ENCODE measurements at regions not wholly inside any gene's neighbourhood (a gene's known extent, or its start where the extent isn't known, plus 50 kb on each side); places are given as distances from the start of the nearest gene placed in this dataset.

DNA sequence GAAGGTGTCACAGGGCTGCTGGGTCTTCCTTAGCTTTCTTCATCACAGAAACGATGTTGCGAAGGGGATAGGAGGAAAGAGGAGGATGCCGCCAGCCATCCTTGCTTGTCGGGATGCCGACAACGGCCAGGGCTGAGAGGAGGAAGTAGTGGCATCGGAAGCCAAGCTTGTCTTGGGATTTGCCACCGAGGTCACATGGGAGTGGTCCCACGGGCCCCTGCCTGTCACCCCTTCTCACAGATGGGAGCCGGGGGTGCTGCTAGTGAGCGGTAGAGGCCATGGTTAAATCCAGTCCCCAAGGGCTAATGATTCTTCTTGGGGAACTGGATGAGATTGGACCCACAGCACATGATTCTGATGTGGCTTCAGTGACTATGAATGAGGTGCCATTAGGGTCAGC lies 1375.8 kb downstream of the BRD1 start:
- no peak for DNase-seq

- DNase-seq: no peak
Observed at GRCh38 chr22:48450188-48450825, 1377.4 kb downstream of the BRD1 start.

GRCh38 chr22:48449466-48450187 lies 1378.0 kb downstream of the BRD1 start:
- DNase-seq: no peak

- no peak for DNase-seq
Observed at GRCh38 chr22:48448821-48449220, 1378.9 kb downstream of the BRD1 start.

DNA sequence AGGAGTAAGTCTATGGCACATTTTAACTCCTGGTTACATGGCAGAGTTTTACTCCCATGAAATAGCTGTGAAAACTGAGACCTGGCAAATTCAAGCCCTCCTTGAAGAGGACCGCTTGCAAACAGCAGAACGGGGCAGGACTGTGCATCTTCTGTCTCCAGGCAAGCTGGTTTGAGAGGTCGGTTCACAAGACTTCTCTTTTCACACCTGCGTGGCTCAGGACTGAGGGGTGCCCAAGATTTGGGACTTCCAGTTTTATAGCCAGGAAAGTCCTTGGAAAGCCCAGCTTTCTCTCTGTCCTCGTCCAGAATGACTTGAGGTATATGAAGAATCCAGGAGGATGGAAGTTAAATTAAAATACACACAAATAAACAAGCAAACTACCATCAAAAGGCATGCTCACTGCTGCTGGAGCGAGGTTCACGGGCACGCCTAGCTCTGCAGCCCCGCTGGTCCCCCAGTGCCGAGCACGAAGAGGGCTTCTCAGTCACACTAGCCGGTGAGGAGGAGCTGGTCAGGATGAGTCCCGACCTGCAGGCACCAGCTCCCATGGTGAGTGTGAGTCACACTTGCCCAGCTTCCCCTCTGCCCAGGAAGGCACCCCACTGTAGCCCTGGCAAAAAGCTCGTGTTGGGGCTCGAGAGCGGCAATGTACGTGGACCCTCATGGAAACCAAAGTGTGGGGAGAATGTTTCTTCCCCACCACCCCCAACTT lies 1382.4 kb downstream of the BRD1 start:
- DNase-seq: no peak

DNA sequence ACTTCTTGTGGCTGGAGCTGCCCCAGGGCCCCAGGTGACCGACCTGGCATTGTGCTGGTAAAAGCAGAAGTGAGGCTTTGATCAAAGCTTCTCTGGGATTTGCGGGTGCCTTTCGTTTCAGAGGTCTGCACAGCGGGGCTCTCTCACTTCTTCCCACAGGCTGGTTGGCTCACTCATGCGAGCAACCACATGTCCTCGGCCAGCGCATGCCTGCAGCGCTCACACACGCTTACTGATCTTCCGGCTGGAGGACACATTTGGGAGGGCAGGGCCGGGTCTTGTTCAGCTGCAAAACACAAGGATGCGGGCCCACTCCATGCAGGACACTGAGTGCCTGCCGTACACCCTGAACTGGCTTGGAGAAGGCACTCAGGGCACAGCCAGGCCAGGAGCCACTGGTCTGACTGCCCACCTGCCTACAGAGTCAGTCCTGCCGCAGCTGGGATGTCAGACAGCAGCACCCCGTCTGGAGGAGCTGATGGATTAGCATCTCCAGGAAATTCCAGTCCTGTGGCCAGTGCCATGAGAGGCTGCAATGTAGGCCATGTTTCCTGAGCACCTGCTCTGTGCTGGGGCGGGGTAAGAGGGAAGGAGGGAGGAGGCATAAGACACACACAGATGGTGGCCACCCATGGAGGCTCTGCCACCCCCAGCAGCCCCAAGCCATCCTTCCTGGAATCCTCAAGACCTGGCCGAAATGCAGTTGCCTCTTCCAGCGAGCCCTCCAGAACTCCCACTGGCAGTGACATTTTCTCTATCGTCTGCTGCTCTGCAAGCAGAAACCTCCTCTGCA lies 1383.2 kb downstream of the BRD1 start:
- no peak for DNase-seq

- no peak for DNase-seq
Observed at GRCh38 chr22:48443680-48444079, 1384.0 kb downstream of the BRD1 start.

DNA sequence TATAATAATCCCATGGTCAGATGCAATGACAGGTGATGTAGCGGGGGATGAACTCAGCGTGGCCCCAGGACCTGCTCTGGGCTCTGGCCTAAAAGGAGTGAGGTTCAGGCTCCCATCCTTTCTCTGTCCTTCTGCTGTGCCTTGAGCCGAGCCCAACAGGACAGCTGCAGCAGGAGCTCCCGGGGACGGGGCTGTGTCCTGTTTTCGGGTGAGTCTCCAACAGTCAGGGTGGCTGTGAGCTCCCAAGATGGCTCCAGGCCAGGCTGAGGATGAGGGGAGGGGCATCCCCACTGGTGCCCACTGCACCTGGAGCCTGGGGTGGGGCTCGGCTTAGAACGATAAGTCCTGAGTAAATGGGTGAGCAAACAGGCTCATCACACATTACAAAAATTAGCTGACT lies 1385.0 kb downstream of the BRD1 start:
- no peak for DNase-seq

DNA sequence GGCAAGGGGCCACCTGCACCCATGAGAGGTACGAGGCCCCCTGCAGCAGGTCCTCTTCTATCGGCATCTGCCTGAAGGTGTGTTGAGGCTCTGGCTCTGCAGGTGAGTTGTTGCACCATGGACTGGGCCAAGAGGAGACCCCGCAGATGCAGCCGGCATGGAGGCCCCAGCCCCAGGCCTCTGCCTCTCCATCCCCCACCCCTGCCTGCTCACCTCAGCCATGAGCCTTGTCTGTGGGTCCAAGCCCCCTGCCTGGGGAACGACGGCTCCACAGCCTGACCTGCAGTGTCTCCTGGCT lies 1386.2 kb downstream of the BRD1 start:
- no peak for DNase-seq

- no peak for DNase-seq
Observed at GRCh38 chr22:48440673-48441552, 1386.8 kb downstream of the BRD1 start.

- no peak for DNase-seq
Observed at GRCh38 chr22:48440176-48440575, 1387.5 kb downstream of the BRD1 start.

GRCh38 chr22:48439560-48440135 lies 1388.0 kb downstream of the BRD1 start:
- no peak for DNase-seq

- DNase-seq: no peak
Observed at GRCh38 chr22:48438800-48439559, 1388.7 kb downstream of the BRD1 start.

GRCh38 chr22:48438096-48438495 lies 1389.6 kb downstream of the BRD1 start:
- no peak for DNase-seq

DNA sequence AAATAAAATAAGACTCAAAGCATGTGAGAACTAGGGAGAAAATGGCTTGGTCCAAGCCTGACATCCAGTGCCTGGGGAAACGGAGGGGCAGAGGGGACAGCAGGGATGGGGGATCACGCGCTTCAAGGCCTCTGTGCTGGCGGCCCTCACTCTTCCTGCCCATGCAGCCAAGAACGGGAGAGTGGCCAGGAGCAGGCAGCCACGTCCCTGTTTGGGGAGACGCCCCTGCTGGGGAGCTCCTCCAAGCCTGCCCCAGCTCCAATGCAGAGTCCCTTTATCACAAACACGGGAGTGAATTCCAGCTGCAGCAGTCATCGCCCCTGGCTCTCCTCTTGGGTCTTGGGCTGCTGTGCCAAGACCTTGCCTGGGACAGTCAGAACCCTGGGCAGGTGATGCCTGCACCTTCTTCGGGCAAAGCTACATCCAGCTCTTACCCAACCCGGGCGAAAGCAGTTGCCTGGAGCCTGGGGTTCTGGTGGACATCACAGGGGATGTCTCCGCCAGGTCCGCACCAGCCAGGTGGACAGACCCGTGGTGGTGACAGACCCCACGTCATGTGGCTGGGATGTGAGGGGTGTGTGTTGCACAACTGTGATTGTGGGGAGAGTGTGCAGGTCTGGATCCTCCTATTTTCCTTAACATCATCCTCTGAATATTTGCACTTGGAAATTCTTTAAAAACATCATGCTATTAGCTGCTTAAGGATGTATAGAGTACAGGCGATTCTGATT lies 1391.3 kb downstream of the BRD1 start:
- DNase-seq: no peak

DNA sequence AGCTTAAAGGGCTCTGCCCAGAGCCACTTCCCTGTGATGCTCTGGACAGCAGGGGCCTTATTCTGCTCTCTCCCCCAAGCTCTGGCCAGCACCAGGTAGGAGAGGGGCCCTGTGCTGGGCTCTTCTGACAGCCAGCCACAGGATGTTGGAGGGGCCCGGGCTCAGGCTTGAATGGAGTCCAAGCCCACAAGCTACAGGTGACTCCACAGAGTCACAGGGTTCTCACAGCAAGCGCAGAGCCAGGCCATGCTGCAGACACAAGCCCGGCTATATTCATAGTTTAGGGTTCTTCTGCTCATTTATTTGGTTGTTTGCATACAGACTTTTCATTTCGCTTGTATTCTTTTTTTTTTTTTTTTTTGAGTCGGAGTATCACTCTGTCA lies 1392.8 kb downstream of the BRD1 start:
- DNase-seq: no peak

- no peak for DNase-seq
Observed at GRCh38 chr22:48434156-48434867, 1393.4 kb downstream of the BRD1 start.

- DNase-seq: no peak
Observed at GRCh38 chr22:48433647-48434046, 1394.0 kb downstream of the BRD1 start.

DNA sequence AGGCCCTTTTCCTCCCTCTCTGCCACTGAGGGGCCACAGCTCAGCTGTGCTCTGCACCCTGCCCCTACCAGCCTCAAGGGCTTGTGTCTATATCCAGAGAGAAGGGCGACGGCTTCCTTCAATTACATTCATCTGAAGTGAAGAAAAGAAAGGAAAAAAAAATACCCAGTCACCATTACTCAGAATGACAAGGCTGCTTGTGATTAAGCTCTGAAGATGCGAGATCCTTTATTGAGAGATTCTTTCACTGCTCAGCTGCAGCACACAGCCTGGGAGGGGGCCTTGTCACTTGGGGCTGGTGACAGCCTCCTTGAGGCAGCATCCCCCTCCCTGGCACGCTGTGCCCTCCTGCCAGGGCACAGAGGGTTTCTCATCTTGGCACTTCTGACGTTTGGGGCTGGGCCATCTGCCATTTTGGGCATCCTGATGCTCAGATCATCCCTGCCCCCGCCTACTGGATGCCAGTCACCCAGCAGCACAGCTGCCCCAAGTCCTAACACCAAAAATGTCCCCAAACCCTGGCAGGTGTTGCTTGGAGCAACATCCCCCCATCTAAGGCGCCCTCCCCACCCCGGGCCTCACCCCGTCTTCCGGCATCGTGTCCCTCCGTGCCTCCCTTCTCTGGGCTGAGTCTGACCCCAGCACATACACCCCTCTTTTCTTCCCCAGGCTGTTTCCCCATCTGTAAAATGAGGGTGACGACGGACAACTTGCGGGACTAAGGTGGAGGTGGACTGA lies 1394.7 kb downstream of the BRD1 start:
- DNase-seq: no peak
